ENCODE measurements at regions not wholly inside any gene's neighbourhood (a gene's known extent, or its start where the extent isn't known, plus 50 kb on each side); places are given as distances from the start of the nearest gene placed in this dataset.

GRCh38 chr19:28907534-28907933 is 305.4 kb downstream of the UQCRFS1 start (continued):
- no peak for TF ChIP-seq STAT6 (CRISPR knock-in tag; conservative IDR thresholded peaks at IDR 0.05; ENCODE audit: low read depth)
- TF ChIP-seq, protein P1, sequence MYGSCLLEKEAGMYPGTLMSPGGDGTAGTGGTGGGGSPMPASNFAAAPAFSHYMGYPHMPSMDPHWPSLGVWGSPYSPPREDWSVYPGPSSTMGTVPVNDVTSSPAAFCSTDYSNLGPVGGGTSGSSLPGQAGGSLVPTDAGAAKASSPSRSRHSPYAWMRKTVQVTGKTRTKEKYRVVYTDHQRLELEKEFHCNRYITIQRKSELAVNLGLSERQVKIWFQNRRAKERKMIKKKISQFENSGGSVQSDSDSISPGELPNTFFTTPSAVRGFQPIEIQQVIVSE (CRISPR knock-in tag; IDR thresholded peaks at IDR 0.05; ENCODE audit: borderline replicate concordance): no peak
- TF ChIP-seq TEAD1 (CRISPR knock-in tag; IDR thresholded peaks at IDR 0.05): no peak
- no peak for TF ChIP-seq NR3C1 (CRISPR knock-in tag; conservative IDR thresholded peaks at IDR 0.05; ENCODE audit: low read depth)
- TF ChIP-seq NFATC4 (CRISPR knock-in tag; IDR thresholded peaks at IDR 0.05): no peak
- no peak for TF ChIP-seq GTF2I (CRISPR knock-in tag; conservative IDR thresholded peaks at IDR 0.05)
- no peak for TF ChIP-seq FOXK1 (CRISPR knock-in tag; IDR thresholded peaks at IDR 0.05)

DNA sequence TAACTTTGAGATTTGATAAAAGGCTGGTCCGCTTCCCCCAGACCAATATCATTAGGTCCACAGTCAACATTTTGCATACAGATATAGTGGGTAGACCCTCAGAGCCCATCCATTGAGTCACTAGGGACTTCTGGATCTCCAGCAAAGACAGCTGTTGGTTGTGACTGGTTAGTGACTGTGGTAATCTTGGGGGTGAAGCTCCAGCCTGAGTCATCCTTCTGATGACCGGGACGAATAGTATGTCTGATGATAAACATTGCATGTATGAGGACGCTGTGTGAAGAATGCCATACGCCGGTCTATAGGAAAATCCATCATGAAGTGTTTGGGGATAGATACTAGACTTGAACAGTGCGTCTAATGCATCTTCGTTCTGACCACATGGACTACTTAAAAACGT is 307.0 kb downstream of the UQCRFS1 start:
- no peak for ATAC-seq
- no peak for DNase-seq (ENCODE audit: low spot score)
- no peaks in the 10 kb centered on the region for H3K27me3 Mint-ChIP-seq (ENCODE audit: low read depth)
- CTCF ChIA-PET: no interaction called here
- POLR2A ChIA-PET: no interaction called here
- TF ChIP-seq EMX1 (CRISPR knock-in tag; IDR thresholded peaks at IDR 0.05) (no peak), TP53 (CRISPR knock-in tag; IDR thresholded peaks at IDR 0.05) (no peak)
- no peaks in the 10 kb centered on the region for H3K9me3 Mint-ChIP-seq
- no peaks in the 10 kb centered on the region for H3K36me3 Mint-ChIP-seq
- H3K4me3 Mint-ChIP-seq: no peak overlapping the region
- no peak overlapping the region for H3K27ac Mint-ChIP-seq
- no peaks in the 10 kb centered on the region for H3K4me1 Mint-ChIP-seq

- Mint-ChIP-seq H3K4me3 (no peak overlapping the region), H3K27ac (no peak overlapping the region), H3K27me3 (ENCODE audit: low read depth) (no peaks in the 10 kb centered on the region; the same call in 1 of the 2 replicates), H3K36me3 (no peaks in the 10 kb centered on the region), H3K4me1 (peaks cover 10% of the 10 kb centered on the region), H3K9me3 (no peaks in the 10 kb centered on the region)
- DNase-seq (ENCODE audit: low spot score) (no peak), ATAC-seq (no peak)
- ChIA-PET CTCF (interaction anchor here (1.4 kb wide), 1 partner anchor 221 kb away, joined by 3 read pairs; no protein-coding TSS in a partner anchor), POLR2A (no interaction called here)
- no peak for TF ChIP-seq ATF3 (CRISPR knock-in tag; conservative IDR thresholded peaks at IDR 0.05)
- TF ChIP-seq, protein P2, sequence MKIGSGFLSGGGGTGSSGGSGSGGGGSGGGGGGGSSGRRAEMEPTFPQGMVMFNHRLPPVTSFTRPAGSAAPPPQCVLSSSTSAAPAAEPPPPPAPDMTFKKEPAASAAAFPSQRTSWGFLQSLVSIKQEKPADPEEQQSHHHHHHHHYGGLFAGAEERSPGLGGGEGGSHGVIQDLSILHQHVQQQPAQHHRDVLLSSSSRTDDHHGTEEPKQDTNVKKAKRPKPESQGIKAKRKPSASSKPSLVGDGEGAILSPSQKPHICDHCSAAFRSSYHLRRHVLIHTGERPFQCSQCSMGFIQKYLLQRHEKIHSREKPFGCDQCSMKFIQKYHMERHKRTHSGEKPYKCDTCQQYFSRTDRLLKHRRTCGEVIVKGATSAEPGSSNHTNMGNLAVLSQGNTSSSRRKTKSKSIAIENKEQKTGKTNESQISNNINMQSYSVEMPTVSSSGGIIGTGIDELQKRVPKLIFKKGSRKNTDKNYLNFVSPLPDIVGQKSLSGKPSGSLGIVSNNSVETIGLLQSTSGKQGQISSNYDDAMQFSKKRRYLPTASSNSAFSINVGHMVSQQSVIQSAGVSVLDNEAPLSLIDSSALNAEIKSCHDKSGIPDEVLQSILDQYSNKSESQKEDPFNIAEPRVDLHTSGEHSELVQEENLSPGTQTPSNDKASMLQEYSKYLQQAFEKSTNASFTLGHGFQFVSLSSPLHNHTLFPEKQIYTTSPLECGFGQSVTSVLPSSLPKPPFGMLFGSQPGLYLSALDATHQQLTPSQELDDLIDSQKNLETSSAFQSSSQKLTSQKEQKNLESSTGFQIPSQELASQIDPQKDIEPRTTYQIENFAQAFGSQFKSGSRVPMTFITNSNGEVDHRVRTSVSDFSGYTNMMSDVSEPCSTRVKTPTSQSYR (CRISPR knock-in tag; IDR thresholded peaks at IDR 0.05): no peak
- TF ChIP-seq, protein P3, sequence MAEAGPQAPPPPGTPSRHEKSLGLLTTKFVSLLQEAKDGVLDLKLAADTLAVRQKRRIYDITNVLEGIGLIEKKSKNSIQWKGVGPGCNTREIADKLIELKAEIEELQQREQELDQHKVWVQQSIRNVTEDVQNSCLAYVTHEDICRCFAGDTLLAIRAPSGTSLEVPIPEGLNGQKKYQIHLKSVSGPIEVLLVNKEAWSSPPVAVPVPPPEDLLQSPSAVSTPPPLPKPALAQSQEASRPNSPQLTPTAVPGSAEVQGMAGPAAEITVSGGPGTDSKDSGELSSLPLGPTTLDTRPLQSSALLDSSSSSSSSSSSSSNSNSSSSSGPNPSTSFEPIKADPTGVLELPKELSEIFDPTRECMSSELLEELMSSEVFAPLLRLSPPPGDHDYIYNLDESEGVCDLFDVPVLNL (CRISPR knock-in tag; IDR thresholded peaks at IDR 0.05; ENCODE audit: borderline replicate concordance, low read depth): no peak
- no peak for TF ChIP-seq ZNF263 (CRISPR knock-in tag; IDR thresholded peaks at IDR 0.05; ENCODE audit: low read depth)
- no peak for TF ChIP-seq NFATC4 (CRISPR knock-in tag; IDR thresholded peaks at IDR 0.05)
- TF ChIP-seq, protein P1 (CRISPR knock-in tag; IDR thresholded peaks at IDR 0.05; ENCODE audit: borderline replicate concordance): no peak
Measured at GRCh38 chr19:28899703-28900102, 313.2 kb downstream of the UQCRFS1 start.

Measured in WTC11 (cell line).